Naive thymus-derived CD8-positive, alpha-beta T cell (primary cell): ENCODE measurements at regions not wholly inside any gene's neighbourhood (a gene's known extent, or its start where the extent isn't known, plus 50 kb on each side); places are given as distances from the start of the nearest gene placed in this dataset.

ENCODE experiments used
- ATAC-seq, 2 donors: fragments of 150-1000 bp; cut with Tn5 transposase in 1 of 2; sonication (Bioruptor Pico), chemical (Tn5 transposase) in 1 of 2; 1 replicate in 1 of 2; 2 replicates in 1 of 2; pipeline ENCODE4 v1.10.0; 2021; ENCODE audit warnings: mild to moderate bottlenecking in 2 of 2, moderate library complexity in 2 of 2
- POLR2A ChIA-PET: fragments of 350-600 bp; sonication (Branson Sonifier 250); formaldehyde crosslinking; loops from one replicate; lab custom pipeline; 2021; ENCODE audit warnings: antibody characterized with exemption; lab: Charles Lee
- DNase-seq, 10 donors: peaks; one replicate each; pipeline versions ENCODE4 v3.0.0 to v3.0.0-alpha.2; 2020 to 2022
- H3K27ac Mint-ChIP-seq, 10 donors: one replicate each; pipeline ENCODE4 v1.8.0; 2020 to 2022; ENCODE audit warnings: mild to moderate bottlenecking in 10 of 10, mixed read lengths in 10 of 10, moderate library complexity in 4 of 10, inconsistent platforms in 1 of 10
- H3K27me3 Mint-ChIP-seq, 5 donors: one replicate each; pipeline ENCODE4 v1.8.0; 2021 to 2022; ENCODE audit warnings: mixed read lengths in 5 of 5
- H3K36me3 Mint-ChIP-seq, 3 donors: one replicate each; pipeline ENCODE4 v1.8.0; 2020 to 2022; ENCODE audit warnings: mixed read lengths in 3 of 3, mild to moderate bottlenecking in 2 of 3, inconsistent platforms in 1 of 3
- H3K4me1 Mint-ChIP-seq, 4 donors: one replicate each; pipeline ENCODE4 v1.8.0; 2021 to 2022; ENCODE audit warnings: mixed read lengths in 4 of 4
- H3K4me3 Mint-ChIP-seq, 10 donors: one replicate each; pipeline ENCODE4 v1.8.0; 2020 to 2022; ENCODE audit warnings: mild to moderate bottlenecking in 10 of 10, mixed read lengths in 10 of 10, moderate library complexity in 6 of 10, inconsistent platforms in 1 of 10
- H3K9me3 Mint-ChIP-seq, 9 donors: one replicate each; pipeline ENCODE4 v1.8.0; 2020 to 2022; ENCODE audit warnings: mixed read lengths in 9 of 9, mild to moderate bottlenecking in 3 of 9, inconsistent platforms in 1 of 9, moderate library complexity in 1 of 9

DNA sequence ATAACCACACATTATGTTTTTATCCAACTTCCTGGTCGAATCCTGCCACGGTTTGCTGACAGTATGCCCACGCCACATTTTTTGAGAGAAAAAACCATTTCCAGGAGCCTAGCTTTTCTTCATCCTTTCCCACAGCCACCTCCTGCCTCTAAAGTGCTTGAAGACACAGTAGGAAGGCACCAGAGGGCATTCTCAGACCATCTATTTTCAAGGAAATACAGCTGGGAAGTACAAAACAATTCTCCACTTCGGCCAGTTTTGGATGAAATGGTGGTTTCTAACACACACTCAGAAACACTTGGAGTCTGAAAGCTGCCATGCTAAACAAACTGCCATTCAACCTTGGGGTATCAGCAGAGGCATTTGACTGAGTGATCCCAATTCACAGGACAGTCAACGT is 86.3 kb upstream of the RPS23 start:
- ATAC-seq (no peak), DNase-seq (no peak)
- Mint-ChIP-seq H3K27ac (no peak overlapping the region), H3K27me3 (peaks cover 0 to 12% (median 8%) of the 10 kb centered on the region in 5 donors), H3K4me1 (peaks cover 0 to 3% (median 0%) of the 10 kb centered on the region in 4 donors), H3K36me3 (no peaks in the 10 kb centered on the region), H3K9me3 (peaks cover 0 to 2% (median 0%) of the 10 kb centered on the region in 9 donors), H3K4me3 (no peak overlapping the region)
- POLR2A ChIA-PET = no interaction called here

DNA sequence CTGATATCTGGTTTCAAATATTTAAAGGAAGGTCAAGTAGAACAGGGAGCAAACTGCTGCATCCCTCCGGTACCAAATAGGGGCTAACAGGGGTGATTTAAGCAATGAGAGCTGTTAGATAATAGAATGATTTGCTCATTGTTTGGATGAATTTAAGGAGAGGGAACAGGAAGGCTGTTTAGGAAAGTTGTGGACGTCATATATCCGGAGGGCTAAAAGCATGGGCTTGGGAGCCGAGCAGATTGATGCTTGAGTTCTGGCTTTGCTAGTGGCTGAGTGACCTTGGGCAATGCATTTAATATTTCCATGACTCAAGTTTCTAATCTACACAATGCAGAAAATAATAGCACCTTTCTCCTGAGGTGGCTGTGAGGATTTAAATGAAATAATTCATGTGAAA is 85.4 kb upstream of the RPS23 start:
- Mint-ChIP-seq H3K36me3 (no peaks in the 10 kb centered on the region), H3K9me3 (no peaks in the 10 kb centered on the region), H3K4me3 (no peak overlapping the region), H3K4me1 (peaks cover 1 to 3% (median 2%) of the 10 kb centered on the region in 4 donors), H3K27ac (no peak overlapping the region), H3K27me3 (peaks cover 0 to 12% (median 8%) of the 10 kb centered on the region in 5 donors)
- DNase-seq (no peak), ATAC-seq (no peak)
- POLR2A ChIA-PET = no interaction called here

DNA sequence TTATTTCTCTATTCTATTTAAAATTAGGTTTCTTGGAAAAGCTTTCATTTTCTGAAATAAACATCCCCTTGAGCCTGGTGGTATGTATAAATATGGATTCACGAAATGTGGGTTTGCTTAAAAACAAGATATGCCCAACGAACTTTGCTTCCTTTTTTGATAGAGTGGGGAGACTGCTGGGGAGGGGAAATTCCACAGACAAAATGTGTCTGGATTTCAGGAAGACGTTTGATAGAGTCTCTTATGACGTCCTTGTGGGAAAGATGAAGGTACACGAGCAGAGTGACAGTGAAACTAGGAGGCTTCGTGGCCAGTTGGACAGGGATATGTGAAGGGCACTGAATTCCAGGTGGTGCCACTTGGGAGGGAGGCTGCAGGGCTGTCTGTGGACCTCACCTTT is 84.5 kb upstream of the RPS23 start:
- no peak overlapping the region for H3K27ac Mint-ChIP-seq
- POLR2A ChIA-PET = no interaction called here
- no peaks in the 10 kb centered on the region for H3K36me3 Mint-ChIP-seq
- H3K4me1 Mint-ChIP-seq = peaks cover 7 to 10% (median 10%) of the 10 kb centered on the region in 4 donors
- no peak overlapping the region for H3K4me3 Mint-ChIP-seq
- no peak for DNase-seq
- H3K9me3 Mint-ChIP-seq = no peaks in the 10 kb centered on the region
- no peak for ATAC-seq
- H3K27me3 Mint-ChIP-seq = peaks cover 0 to 12% (median 8%) of the 10 kb centered on the region in 5 donors

DNA sequence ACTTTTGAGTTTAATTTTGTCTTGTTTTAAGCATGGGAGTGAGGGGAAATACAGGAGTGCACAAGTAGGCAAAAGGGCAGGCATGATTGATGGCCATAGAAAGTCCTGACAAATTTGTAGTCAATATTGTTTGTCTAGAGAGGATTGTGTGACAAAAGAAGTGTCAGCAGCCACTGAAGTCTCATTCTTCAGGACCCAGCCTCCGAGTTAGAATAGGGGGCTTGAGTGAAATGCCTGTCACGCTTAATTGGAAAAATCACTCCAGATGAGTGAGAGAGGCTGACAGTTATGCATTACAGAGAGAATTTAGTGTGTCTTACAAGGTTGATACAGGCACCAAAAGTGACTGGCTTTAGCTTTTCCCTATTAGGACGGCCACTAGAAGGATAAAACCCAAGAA is 81.9 kb upstream of the RPS23 start:
- ATAC-seq (no peak), DNase-seq (no peak)
- POLR2A ChIA-PET = no interaction called here
- Mint-ChIP-seq H3K4me3 (no peak overlapping the region), H3K27me3 (peaks cover 0 to 8% (median 2%) of the 10 kb centered on the region in 5 donors), H3K36me3 (no peaks in the 10 kb centered on the region), H3K4me1 (peaks cover 14 to 22% (median 21%) of the 10 kb centered on the region in 4 donors), H3K27ac (peak overlapping the region in 2 of 10 donors; percentile 5 to 58), H3K9me3 (peaks cover 0 to 2% (median 0%) of the 10 kb centered on the region in 9 donors)

DNA sequence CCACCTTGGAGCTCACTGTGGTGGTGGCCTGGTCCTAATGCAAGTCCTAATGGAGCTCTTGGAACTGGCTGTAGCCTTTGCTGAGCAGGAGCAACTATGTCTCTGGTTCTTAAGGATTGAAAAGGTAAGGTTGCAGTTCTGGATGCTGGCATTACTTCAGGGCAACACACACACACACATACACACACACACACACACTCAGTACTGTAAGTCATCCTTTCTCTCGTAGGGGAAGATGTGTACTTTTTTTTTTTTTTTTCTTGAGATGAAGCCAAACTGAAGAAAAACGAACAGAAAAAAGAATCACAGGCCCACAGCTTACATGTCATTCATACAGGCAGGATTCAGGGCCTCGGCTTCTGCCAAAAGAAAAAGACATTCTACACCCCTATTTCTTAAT is 81.1 kb upstream of the RPS23 start:
- Mint-ChIP-seq H3K4me3 (no peak overlapping the region), H3K27ac (peak overlapping the region in 7 of 10 donors; percentile 3 to 58 (median 17)), H3K27me3 (peaks cover 0 to 8% (median 2%) of the 10 kb centered on the region in 5 donors), H3K36me3 (no peaks in the 10 kb centered on the region), H3K4me1 (peaks cover 14 to 22% (median 21%) of the 10 kb centered on the region in 4 donors), H3K9me3 (peaks cover 0 to 2% (median 0%) of the 10 kb centered on the region in 9 donors)
- POLR2A ChIA-PET = no interaction called here
- ATAC-seq (no peak), DNase-seq (no peak)

DNA sequence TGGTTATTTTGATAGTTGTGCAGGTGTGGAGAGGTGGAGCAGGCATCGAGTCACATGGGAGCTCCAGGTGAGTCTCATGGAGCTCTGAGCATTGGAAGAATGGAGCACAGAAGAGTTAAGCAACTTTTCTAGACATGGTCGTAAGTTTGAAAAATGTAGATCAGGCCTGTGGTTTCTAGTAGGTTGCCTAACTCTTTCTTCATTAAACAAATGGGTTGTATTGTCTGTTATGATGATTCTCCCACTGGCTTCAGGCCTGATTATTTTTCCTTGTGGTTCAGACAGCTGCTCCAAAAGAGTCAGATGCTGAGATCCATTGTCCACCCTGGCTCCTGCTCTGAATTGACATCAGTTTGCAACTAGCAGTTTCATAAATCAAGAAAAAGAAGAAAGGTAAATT is 80.3 kb upstream of the RPS23 start:
- H3K27ac Mint-ChIP-seq = peak overlapping the region; percentile 77 to 97 (median 94)
- ATAC-seq (no peak), DNase-seq (no peak)
- H3K9me3 Mint-ChIP-seq = peaks cover 0 to 2% (median 0%) of the 10 kb centered on the region in 9 donors
- POLR2A ChIA-PET = interaction anchor here (0.5 kb wide), 1 partner anchor 312 kb away, joined by 3 read pairs; no protein-coding TSS in a partner anchor
- peaks cover 0 to 7% (median 2%) of the 10 kb centered on the region in 5 donors for H3K27me3 Mint-ChIP-seq
- peak overlapping the region in 1 of 10 donors; percentile 51 for H3K4me3 Mint-ChIP-seq
- no peaks in the 10 kb centered on the region for H3K36me3 Mint-ChIP-seq
- peaks cover 14 to 22% (median 21%) of the 10 kb centered on the region in 4 donors for H3K4me1 Mint-ChIP-seq

DNA sequence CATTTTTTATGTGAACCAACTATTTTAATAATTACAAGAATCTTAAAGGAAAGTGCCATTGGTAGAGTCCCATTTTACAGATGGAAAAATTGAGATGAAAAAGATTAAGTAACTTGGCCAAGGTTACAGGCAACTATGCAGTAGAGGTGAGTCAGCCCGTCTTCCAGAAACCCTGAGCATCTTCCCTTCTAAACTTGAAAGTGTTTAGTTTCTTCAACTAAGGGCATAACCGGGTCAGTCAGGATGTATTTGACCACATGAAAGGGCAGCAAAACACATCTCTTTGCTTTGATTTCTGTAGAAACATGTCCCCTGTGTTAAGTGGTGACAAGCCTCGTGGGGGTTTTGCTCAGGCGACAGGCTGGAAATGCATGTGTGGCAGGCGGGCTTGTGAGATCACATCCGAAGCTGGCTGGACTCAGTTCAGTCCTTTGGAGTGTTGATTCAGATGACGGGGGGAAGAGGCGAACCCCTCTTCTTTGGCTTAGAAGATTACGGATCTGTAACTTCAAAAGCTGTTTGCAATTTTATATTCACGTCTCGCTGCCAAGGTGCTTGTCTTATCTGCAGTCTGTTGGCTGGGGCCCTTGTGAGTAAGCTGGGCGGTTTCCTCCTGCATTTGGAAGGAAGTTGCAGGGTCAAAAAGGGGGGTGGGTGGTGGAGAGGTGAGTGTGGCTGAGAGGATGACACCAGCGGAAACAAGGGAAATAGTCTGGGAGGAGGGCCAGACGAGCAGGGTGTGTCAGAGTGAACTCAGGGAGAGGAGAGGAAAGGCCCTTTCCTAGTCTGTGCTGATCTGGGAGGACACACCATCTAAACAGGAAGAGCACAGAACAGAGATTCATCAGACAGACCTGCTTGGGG is 78.9 kb upstream of the RPS23 start:
- ATAC-seq (peak; percentile 90 to 91), DNase-seq (peak; percentile 38 to 92 (median 80))
- peak overlapping the region; percentile 64 to 85 (median 77) for H3K4me3 Mint-ChIP-seq
- peaks cover 14 to 26% (median 21%) of the 10 kb centered on the region in 4 donors for H3K4me1 Mint-ChIP-seq
- POLR2A ChIA-PET = interaction anchor here (0.6 to 0.8 kb wide), 2 partner anchors 68 to 79 kb away, joined by 3 read pairs; partner anchors contain the start of gene RPS23
- peaks cover 0 to 2% (median 0%) of the 10 kb centered on the region in 9 donors for H3K9me3 Mint-ChIP-seq
- H3K27ac Mint-ChIP-seq = peak overlapping the region; percentile 88 to 99 (median 94)
- no peaks in the 10 kb centered on the region for H3K27me3 Mint-ChIP-seq
- no peaks in the 10 kb centered on the region for H3K36me3 Mint-ChIP-seq

DNA sequence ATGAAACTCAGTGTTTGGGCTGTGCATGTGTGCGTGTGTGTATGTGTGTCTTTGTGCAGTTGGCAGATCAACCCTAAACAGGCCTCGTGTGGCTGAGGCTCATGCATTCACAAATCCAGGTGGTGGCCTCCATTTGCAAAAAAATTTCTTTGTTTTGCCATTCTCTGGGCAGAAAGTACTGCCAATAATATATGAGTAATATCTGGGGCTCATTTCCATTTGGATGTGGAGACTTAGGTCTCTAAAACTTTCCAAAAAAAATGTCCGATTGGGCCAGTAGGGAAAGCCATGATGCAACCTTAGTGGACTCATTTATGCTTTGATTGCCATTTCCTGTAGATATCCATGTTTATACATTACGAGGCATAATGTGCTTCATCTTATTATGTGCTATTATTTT is 77.9 kb upstream of the RPS23 start:
- H3K36me3 Mint-ChIP-seq = no peaks in the 10 kb centered on the region
- H3K4me3 Mint-ChIP-seq = no peak overlapping the region
- H3K9me3 Mint-ChIP-seq = peaks cover 0 to 2% (median 0%) of the 10 kb centered on the region in 9 donors
- no peaks in the 10 kb centered on the region for H3K27me3 Mint-ChIP-seq
- peaks cover 14 to 26% (median 21%) of the 10 kb centered on the region in 4 donors for H3K4me1 Mint-ChIP-seq
- DNase-seq (no peak), ATAC-seq (no peak)
- POLR2A ChIA-PET = no interaction called here
- no peak overlapping the region for H3K27ac Mint-ChIP-seq

DNA sequence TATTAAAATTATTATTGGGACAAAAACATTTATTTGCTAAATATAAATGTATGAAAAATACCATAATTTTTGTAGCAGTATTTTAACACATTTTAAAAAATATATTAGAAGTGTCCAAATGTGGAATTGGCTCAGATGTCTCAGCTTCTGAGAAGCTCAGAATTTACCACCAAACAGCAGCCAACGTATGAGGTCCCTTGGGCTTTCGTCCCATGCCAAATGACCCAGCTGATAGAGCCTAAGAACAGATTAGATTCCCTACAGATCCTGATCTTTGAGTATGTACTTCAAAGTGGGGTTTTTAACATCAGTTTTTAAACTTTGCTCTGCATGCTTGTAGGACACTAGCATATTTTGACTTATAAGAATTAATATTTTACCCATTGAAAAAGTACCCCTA is 77.3 kb upstream of the RPS23 start:
- Mint-ChIP-seq H3K27me3 (no peaks in the 10 kb centered on the region), H3K36me3 (no peaks in the 10 kb centered on the region), H3K4me1 (peaks cover 13 to 26% (median 21%) of the 10 kb centered on the region in 4 donors), H3K27ac (peak overlapping the region in 1 of 10 donors; percentile 16), H3K9me3 (peaks cover 0 to 2% (median 0%) of the 10 kb centered on the region in 9 donors), H3K4me3 (no peak overlapping the region)
- ATAC-seq (no peak), DNase-seq (no peak)
- POLR2A ChIA-PET = no interaction called here

DNA sequence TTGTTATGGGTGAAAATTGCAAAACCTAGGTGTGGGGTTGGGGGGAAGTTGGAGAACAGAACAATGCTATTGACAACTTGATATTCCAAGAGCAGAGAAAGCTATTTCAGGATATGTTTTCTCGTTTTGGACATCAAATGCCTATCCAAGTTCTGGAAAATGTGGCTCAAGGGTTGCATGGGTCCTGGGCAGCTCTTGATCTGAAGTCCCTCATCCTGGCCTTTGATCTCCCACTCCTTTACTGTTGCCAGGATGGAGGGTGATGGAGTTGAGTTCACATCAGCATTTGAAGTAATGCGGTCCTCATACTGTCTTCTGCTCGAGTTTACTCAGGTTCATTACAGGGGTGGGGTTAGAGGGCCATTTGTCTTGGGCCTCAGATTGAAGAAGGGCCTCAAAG is 76.9 kb upstream of the RPS23 start:
- Mint-ChIP-seq H3K4me3 (no peak overlapping the region), H3K9me3 (peaks cover 0 to 2% (median 0%) of the 10 kb centered on the region in 9 donors), H3K27me3 (no peaks in the 10 kb centered on the region), H3K4me1 (peaks cover 11 to 26% (median 21%) of the 10 kb centered on the region in 4 donors), H3K27ac (peak overlapping the region in 2 of 10 donors; percentile 16 to 35), H3K36me3 (no peaks in the 10 kb centered on the region)
- DNase-seq = no peak
- no peak for ATAC-seq
- POLR2A ChIA-PET = no interaction called here

DNA sequence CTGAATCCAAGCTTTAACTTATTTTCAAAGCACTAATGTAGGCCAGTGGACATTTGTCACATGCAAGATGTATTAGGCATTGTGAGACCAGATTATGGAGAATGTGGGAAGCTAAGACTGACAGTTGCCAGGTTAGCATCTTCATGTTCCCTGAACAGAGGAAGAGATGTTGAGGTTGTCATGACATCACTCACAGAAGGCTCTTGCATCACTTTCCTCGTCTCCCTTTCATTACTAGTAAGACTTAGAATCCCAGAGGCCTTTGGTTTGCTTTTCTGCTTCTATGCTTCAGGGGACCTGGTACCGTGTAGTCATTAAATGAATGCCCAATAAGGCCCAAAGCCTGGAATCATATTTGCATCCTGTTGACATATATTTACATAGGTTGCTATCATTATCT is 76.4 kb upstream of the RPS23 start:
- POLR2A ChIA-PET = interaction anchor here (0.7 kb wide), 1 partner anchor 1551 kb away, joined by 3 read pairs; no protein-coding TSS in a partner anchor
- H3K4me3 Mint-ChIP-seq = no peak overlapping the region
- ATAC-seq = no peak
- DNase-seq = no peak
- no peaks in the 10 kb centered on the region for H3K36me3 Mint-ChIP-seq
- no peaks in the 10 kb centered on the region for H3K27me3 Mint-ChIP-seq
- H3K9me3 Mint-ChIP-seq = peaks cover 0 to 2% (median 0%) of the 10 kb centered on the region in 9 donors
- H3K27ac Mint-ChIP-seq = no peak overlapping the region
- peaks cover 11 to 26% (median 21%) of the 10 kb centered on the region in 4 donors for H3K4me1 Mint-ChIP-seq

DNA sequence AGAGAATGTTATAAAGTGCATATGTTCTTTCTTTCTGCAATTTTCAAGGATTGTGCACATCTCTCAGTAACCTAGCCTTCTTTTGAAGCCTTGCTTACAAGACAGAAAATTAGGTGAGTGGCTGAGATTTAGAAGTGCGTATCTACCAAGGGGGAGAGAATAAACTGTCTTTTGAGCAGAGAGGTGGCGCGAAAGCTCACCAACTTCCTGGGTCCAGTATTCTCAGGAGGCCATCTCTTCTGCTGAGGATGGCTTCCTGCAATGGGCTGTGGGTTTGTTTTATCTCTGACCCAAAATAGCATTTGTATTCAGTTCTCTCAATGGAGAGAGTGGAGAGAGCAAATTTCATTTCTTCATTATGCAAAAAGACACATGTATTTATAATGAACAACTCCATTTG is 75.4 kb upstream of the RPS23 start:
- DNase-seq (no peak), ATAC-seq (no peak)
- H3K9me3 Mint-ChIP-seq = peaks cover 0 to 2% (median 0%) of the 10 kb centered on the region in 9 donors
- H3K4me1 Mint-ChIP-seq = peaks cover 11 to 24% (median 20%) of the 10 kb centered on the region in 4 donors
- no peaks in the 10 kb centered on the region for H3K27me3 Mint-ChIP-seq
- H3K4me3 Mint-ChIP-seq = no peak overlapping the region
- peak overlapping the region in 1 of 10 donors; percentile 18 for H3K27ac Mint-ChIP-seq
- POLR2A ChIA-PET = no interaction called here
- H3K36me3 Mint-ChIP-seq = no peaks in the 10 kb centered on the region
